D721Med (cell line): ENCODE measurements at regions not wholly inside any gene's neighbourhood (a gene's known extent, or its start where the extent isn't known, plus 50 kb on each side); places are given as distances from the start of the nearest gene placed in this dataset.
"Not testable (repeated sequence)": the region's sequence is repeated elsewhere in the genome, so short reads cannot be mapped to it uniquely, and the experiment has no call there.

ENCODE experiments used
- DNase-seq: peaks from one replicate; pipeline ENCODE4 v3.0.0; 2011; ENCODE audit warnings: low spot score; ENCODE audit not compliant: insufficient read length
- FAIRE-seq: peaks from 2 replicates; lab custom pipeline; 2011; peaks lifted over from hg19 to GRCh38; lab: Jason Lieb, UNC
- TF ChIP-seq, protein P1 (sequence below): IDR thresholded peaks from 2 replicates; pipeline ENCODE4 v1.5.1; 2012; ENCODE audit warnings: mild to moderate bottlenecking, control low read depth; ENCODE audit not compliant: insufficient read depth; ENCODE audit errors: missing control alignments

DNA sequence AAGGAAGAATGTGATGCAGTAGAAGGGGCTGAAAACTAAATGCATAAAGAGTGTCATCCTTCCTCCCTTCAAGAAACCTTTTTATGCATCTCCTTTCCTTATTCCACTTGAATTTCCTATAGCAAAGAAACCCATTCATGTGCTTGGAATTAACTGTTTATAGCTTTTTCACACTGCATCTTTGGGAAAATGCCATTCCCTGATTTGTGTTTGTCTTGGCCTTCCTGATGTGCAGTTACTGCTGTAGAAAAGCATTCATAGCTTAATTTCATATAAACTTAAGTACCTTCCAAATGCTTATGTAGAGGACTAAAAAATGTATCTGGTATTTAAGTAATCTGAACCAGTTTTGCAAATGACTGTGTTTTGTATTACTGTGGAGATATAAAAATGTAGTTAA is 61.8 kb downstream of the SDR9C7 start:
- FAIRE-seq (no peak), DNase-seq (no peak)
- TF ChIP-seq, protein P1, sequence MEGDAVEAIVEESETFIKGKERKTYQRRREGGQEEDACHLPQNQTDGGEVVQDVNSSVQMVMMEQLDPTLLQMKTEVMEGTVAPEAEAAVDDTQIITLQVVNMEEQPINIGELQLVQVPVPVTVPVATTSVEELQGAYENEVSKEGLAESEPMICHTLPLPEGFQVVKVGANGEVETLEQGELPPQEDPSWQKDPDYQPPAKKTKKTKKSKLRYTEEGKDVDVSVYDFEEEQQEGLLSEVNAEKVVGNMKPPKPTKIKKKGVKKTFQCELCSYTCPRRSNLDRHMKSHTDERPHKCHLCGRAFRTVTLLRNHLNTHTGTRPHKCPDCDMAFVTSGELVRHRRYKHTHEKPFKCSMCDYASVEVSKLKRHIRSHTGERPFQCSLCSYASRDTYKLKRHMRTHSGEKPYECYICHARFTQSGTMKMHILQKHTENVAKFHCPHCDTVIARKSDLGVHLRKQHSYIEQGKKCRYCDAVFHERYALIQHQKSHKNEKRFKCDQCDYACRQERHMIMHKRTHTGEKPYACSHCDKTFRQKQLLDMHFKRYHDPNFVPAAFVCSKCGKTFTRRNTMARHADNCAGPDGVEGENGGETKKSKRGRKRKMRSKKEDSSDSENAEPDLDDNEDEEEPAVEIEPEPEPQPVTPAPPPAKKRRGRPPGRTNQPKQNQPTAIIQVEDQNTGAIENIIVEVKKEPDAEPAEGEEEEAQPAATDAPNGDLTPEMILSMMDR, result no peak

DNA sequence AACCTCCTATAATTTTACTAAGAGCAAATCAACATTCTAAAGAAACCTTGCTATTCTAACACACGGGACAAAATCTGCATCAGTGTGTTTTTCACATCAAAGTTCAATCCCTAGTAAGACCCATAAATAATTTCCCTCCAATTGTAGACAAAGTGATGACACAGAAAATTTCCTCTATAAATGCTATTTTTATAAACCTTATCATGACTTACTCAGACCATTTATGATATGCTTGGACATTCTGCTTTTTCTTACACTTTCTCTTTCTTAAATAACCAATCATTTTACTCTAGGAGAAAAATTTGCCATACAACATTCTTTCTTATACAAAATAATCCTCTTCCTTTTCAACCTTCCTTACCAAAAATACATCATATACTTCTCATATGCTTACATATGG is 67.0 kb downstream of the SDR9C7 start:
- FAIRE-seq (no peak), DNase-seq (no peak)
- TF ChIP-seq, protein P1, result no peak

DNA sequence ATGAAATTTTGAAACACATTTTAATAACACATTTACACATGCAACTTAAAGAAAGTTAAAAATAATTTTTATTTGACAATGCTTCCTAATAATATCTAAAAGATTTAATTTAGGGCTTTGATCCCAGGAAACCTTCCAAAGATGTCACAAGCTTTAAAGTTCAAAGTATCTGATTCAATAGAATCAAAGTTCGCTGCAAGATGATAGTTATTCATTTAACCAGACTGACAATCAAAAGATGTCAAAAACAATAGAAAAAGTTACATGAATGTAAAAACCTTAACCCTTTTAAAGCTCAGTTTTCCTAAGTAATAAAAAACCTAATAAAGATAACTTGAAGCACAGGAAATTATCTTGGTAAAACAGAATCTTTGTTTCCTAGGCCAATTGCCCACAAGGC is 67.7 kb downstream of the SDR9C7 start:
- DNase-seq, result no peak
- TF ChIP-seq, protein P1, result no peak
- FAIRE-seq, result no peak

DNA sequence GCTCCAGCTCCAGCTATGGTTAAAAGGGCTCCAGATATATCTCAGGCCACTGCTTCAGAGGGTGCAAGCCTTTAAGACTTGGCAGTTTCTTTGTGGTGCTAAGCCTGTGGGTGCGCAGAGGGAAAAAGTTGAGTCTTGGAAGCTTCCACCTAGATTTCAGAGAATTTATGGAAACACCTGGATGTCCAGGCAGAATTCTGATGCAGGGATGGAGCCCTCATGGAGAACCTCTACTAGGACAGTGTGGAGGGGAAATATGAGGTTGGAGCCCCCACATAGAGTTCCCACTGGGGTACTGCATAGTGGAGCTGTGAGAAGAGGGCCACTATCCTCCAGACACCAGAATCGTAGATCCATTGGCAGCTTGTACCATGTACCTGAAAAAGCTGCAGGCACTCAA is 69.9 kb downstream of the SDR9C7 start:
- no peak for DNase-seq
- no peak for FAIRE-seq
- TF ChIP-seq, protein P1, result no peak

DNA sequence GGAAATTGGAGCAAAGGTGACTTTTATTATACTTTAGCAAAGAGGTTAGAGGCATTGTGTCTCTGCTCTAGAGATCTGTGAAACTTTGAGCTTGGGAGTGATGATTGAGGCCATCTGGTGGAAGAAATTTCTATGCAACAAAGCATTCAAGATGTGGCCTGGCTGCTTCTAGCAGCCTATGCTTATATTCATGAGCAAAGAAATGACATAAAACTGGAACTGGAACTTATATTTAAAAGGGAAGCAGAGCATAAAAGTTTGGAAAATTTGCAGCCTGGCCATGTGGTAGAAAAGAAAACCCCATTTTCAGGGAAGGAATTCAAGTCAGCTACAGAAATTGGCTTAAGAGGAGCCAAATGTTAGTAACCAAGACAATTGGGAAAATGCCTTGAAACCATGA is 70.4 kb downstream of the SDR9C7 start:
- FAIRE-seq (no peak), DNase-seq (no peak)
- TF ChIP-seq, protein P1, result no peak

DNA sequence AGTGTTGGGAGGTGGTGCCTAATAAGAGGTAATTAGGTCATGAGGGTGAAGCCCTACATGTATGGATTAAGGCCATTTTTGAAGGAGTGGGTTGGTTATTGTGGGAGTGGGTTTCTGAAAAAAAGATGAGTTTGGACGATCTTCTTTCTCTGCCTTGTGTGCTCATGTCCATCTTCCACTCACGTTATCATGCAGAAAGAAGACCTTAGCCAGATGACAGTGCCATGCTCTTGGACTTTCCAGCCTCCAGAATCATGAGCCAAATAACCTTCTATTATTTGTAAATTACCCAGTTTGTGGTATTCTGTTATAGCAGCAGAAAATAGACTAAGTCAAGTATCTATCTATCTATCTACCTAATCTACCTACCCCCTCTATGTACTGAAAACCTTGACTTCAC is 71.9 kb downstream of the SDR9C7 start:
- no peak for DNase-seq
- FAIRE-seq, result no peak

DNA sequence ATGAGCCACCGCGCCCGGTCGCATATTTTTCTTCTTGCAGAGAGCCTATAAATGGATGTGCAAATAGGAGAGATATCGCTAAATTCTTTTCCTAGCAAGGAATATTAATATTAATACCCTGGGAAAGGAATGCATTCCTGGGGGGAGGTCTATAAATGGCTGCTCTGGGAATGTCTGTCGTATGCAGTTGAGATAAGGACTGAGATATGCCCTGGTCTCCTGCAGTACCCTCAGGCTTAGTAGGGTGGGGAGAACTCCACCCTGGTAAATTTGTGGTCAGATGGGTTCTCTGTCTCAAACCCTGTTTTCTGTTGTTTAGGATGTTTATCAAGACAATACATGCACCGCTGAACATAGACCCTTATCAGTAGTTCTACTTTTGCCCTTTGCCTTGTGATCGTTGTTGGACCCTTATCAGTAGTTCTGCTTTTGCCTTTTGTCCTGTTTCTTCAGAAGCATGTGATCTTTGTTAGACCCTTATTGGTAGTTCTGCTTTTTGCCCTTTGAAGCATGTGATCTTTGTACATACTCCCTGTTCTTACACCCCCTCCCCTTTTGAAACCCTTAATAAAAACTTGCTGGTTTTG is 80.7 kb downstream of the SDR9C7 start:
- not testable (repeated sequence) for DNase-seq, FAIRE-seq

More for the DNA sequence above, 71.9 kb downstream of the SDR9C7 start:
- TF ChIP-seq, protein P1, result no peak

DNA sequence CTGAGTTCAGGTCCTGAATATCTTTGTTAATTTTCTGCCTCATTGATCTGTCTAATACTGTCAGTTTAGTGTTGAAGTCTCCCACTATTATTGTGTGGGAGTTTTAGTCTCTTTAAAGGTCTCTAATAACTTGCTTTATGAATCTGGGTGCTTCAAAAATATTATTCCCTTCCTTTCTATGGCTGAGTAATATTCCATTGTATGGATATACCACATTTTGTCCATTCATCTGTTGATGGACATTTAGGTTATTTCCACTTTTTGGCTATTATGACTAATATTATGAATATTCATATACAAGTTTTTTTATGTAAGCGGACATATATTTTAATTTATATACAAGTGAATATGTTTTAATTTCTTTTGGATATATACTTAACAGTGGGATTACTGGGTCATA is 82.7 kb downstream of the SDR9C7 start:
- TF ChIP-seq, protein P1, result no peak

More for the DNA sequence above, 82.7 kb downstream of the SDR9C7 start:
- DNase-seq, result no peak
- FAIRE-seq, result no peak
